ENCODE measurements at regions not wholly inside any gene's neighbourhood (a gene's known extent, or its start where the extent isn't known, plus 50 kb on each side); places are given as distances from the start of the nearest gene placed in this dataset.
"Not testable (repeated sequence)": the region's sequence is repeated elsewhere in the genome, so short reads cannot be mapped to it uniquely, and the experiment has no call there.

- Histone ChIP-seq H3K27me3 (ENCODE audit: control insufficient read depth, insufficient read depth, low read length) (no peaks in the 10 kb centered on the region), H3K36me3 (ENCODE audit: insufficient read depth, low read length) (no peaks in the 10 kb centered on the region), H3K4me2 (ENCODE audit: low read length) (no peak overlapping the region), H3K9ac (ENCODE audit: low read depth, low read length) (no peak overlapping the region), H3K4me3 (ENCODE audit: low read length) (no peak overlapping the region), H3K4me1 (ENCODE audit: control insufficient read depth, insufficient read depth, low read length) (peaks cover 42% of the 10 kb centered on the region), H3K9me3 (replicated peaks; ENCODE audit: low read length) (no peaks in the 10 kb centered on the region)
These were observed 60.0 kb upstream of the LANCL2 start for GRCh38 chr7:55305135-55305534.

- Histone ChIP-seq H3K4me3 (ENCODE audit: low read length) (no peak overlapping the region), H3K4me1 (ENCODE audit: control insufficient read depth, insufficient read depth, low read length) (peaks cover 42% of the 10 kb centered on the region), H3K9ac (ENCODE audit: low read depth, low read length) (no peak overlapping the region), H3K4me2 (ENCODE audit: low read length) (no peak overlapping the region), H3K27me3 (ENCODE audit: control insufficient read depth, insufficient read depth, low read length) (no peaks in the 10 kb centered on the region), H3K36me3 (ENCODE audit: insufficient read depth, low read length) (no peaks in the 10 kb centered on the region), H3K9me3 (replicated peaks; ENCODE audit: low read length) (no peaks in the 10 kb centered on the region)
These were observed 58.8 kb upstream of the LANCL2 start for GRCh38 chr7:55306331-55306730.

GRCh38 chr7:55307123-55307916, 57.8 kb upstream of the LANCL2 start:
- H3K9me3 ChIP-seq (replicated peaks; ENCODE audit: low read length), result no peaks in the 10 kb centered on the region
- H3K27me3 ChIP-seq (ENCODE audit: control insufficient read depth, insufficient read depth, low read length), result no peaks in the 10 kb centered on the region
- no peak overlapping the region for H3K4me2 ChIP-seq (ENCODE audit: low read length)
- H3K4me3 ChIP-seq (ENCODE audit: low read length), result no peak overlapping the region
- H3K36me3 ChIP-seq (ENCODE audit: insufficient read depth, low read length), result no peaks in the 10 kb centered on the region
- peak overlapping the region; percentile 51 for H3K9ac ChIP-seq (ENCODE audit: low read depth, low read length)
- H3K4me1 ChIP-seq (ENCODE audit: control insufficient read depth, insufficient read depth, low read length), result peaks cover 42% of the 10 kb centered on the region

- no peaks in the 10 kb centered on the region for H3K9me3 ChIP-seq (replicated peaks; ENCODE audit: low read length)
- peaks cover 42% of the 10 kb centered on the region for H3K4me1 ChIP-seq (ENCODE audit: control insufficient read depth, insufficient read depth, low read length)
- peak overlapping the region; percentile 44 for H3K9ac ChIP-seq (ENCODE audit: low read depth, low read length)
- H3K4me2 ChIP-seq (ENCODE audit: low read length), result peak overlapping the region; percentile 0
- H3K36me3 ChIP-seq (ENCODE audit: insufficient read depth, low read length), result no peaks in the 10 kb centered on the region
- H3K27me3 ChIP-seq (ENCODE audit: control insufficient read depth, insufficient read depth, low read length), result no peaks in the 10 kb centered on the region
- no peak overlapping the region for H3K4me3 ChIP-seq (ENCODE audit: low read length)
These were observed 56.8 kb upstream of the LANCL2 start for GRCh38 chr7:55308186-55308929.

GRCh38 chr7:55309040-55309991, 55.8 kb upstream of the LANCL2 start:
- H3K4me2 ChIP-seq (ENCODE audit: low read length), result no peak overlapping the region
- H3K36me3 ChIP-seq (ENCODE audit: insufficient read depth, low read length), result no peaks in the 10 kb centered on the region
- H3K9me3 ChIP-seq (replicated peaks; ENCODE audit: low read length), result no peaks in the 10 kb centered on the region
- H3K4me1 ChIP-seq (ENCODE audit: control insufficient read depth, insufficient read depth, low read length), result peaks cover 35% of the 10 kb centered on the region
- no peaks in the 10 kb centered on the region for H3K27me3 ChIP-seq (ENCODE audit: control insufficient read depth, insufficient read depth, low read length)
- no peak overlapping the region for H3K4me3 ChIP-seq (ENCODE audit: low read length)
- peak overlapping the region; percentile 44 for H3K9ac ChIP-seq (ENCODE audit: low read depth, low read length)

- H3K4me3 ChIP-seq (ENCODE audit: low read length), result no peak overlapping the region
- no peak overlapping the region for H3K4me2 ChIP-seq (ENCODE audit: low read length)
- no peaks in the 10 kb centered on the region for H3K36me3 ChIP-seq (ENCODE audit: insufficient read depth, low read length)
- H3K9me3 ChIP-seq (replicated peaks; ENCODE audit: low read length), result no peaks in the 10 kb centered on the region
- H3K4me1 ChIP-seq (ENCODE audit: control insufficient read depth, insufficient read depth, low read length), result peaks cover 29% of the 10 kb centered on the region
- H3K9ac ChIP-seq (ENCODE audit: low read depth, low read length), result no peak overlapping the region
- H3K27me3 ChIP-seq (ENCODE audit: control insufficient read depth, insufficient read depth, low read length), result no peaks in the 10 kb centered on the region
These were observed 54.7 kb upstream of the LANCL2 start for GRCh38 chr7:55310287-55311025.

GRCh38 chr7:55311892-55312291, 53.2 kb upstream of the LANCL2 start:
- not testable (repeated sequence) for H3K36me3 ChIP-seq (ENCODE audit: insufficient read depth, low read length); H3K27me3 ChIP-seq (ENCODE audit: control insufficient read depth, insufficient read depth, low read length); H3K4me3 ChIP-seq (ENCODE audit: low read length); H3K9me3 ChIP-seq (replicated peaks; ENCODE audit: low read length); H3K4me2 ChIP-seq (ENCODE audit: low read length); H3K9ac ChIP-seq (ENCODE audit: low read depth, low read length)
- H3K4me1 ChIP-seq (ENCODE audit: control insufficient read depth, insufficient read depth, low read length), result peaks cover 24% of the 10 kb centered on the region

- not testable (repeated sequence) for H3K36me3 ChIP-seq (ENCODE audit: insufficient read depth, low read length); H3K4me3 ChIP-seq (ENCODE audit: low read length); H3K4me2 ChIP-seq (ENCODE audit: low read length); H3K9me3 ChIP-seq (replicated peaks; ENCODE audit: low read length); H3K4me1 ChIP-seq (ENCODE audit: control insufficient read depth, insufficient read depth, low read length); H3K9ac ChIP-seq (ENCODE audit: low read depth, low read length); H3K27me3 ChIP-seq (ENCODE audit: control insufficient read depth, insufficient read depth, low read length)
These were observed 51.5 kb upstream of the LANCL2 start for GRCh38 chr7:55313671-55314070.

- Histone ChIP-seq H3K27me3 (ENCODE audit: control insufficient read depth, insufficient read depth, low read length) (no peaks in the 10 kb centered on the region), H3K9ac (ENCODE audit: low read depth, low read length) (no peak overlapping the region), H3K4me3 (ENCODE audit: low read length) (no peak overlapping the region), H3K9me3 (replicated peaks; ENCODE audit: low read length) (no peaks in the 10 kb centered on the region), H3K4me2 (ENCODE audit: low read length) (no peak overlapping the region), H3K36me3 (ENCODE audit: insufficient read depth, low read length) (no peaks in the 10 kb centered on the region), H3K4me1 (ENCODE audit: control insufficient read depth, insufficient read depth, low read length) (no peaks in the 10 kb centered on the region)
These were observed 50.2 kb upstream of the LANCL2 start for GRCh38 chr7:55314967-55315366.

All from skeletal muscle satellite cell (primary cell).